GM12878 (cell line): ENCODE measurements at regions not wholly inside any gene's neighbourhood (a gene's known extent, or its start where the extent isn't known, plus 50 kb on each side); places are given as distances from the start of the nearest gene placed in this dataset.

ENCODE experiments used
- ATAC-seq: fragments of 200-7000 bp; cut with Tn5 transposase; 3 replicates; pipeline ENCODE4 v1.9.1; 2020; ENCODE audit warnings: mild to moderate bottlenecking, moderate library complexity
- BruUV-seq: library from RNA; stranded (reverse); fragments of 400-500 nt; replicated peaks from 2 replicates; lab custom pipeline; 2021; lab: Mats Ljungman, UMichigan
- CTCF ChIA-PET: fragments of 300-600 bp; sonication (Branson Sonifier 250); formaldehyde crosslinking; extraction: SDS; loops from one replicate; lab custom pipeline; 2021; ENCODE audit warnings: inconsistent platforms; lab: Yijun Ruan, JAX
- POLR2A ChIA-PET: fragments of 350-600 bp; formaldehyde crosslinking; extraction: SDS; loops from one replicate; lab custom pipeline; 2021; ENCODE audit warnings: inconsistent platforms; lab: Charles Lee
- RAD21 ChIA-PET: fragments of 300-600 bp; sonication (Branson Sonifier 250); formaldehyde crosslinking; loops from one replicate; lab custom pipeline; 2023; ENCODE audit warnings: antibody characterized with exemption; ENCODE audit not compliant: unreplicated experiment; lab: Charles Lee
- SMC1A ChIA-PET: fragments of 300-600 bp; sonication (Branson Sonifier 250); formaldehyde crosslinking; loops from one replicate; lab custom pipeline; 2023; ENCODE audit not compliant: unreplicated experiment, uncharacterized antibody; lab: Charles Lee
- DNase-seq: peaks from one replicate; pipeline ENCODE4 v3.0.0-alpha.2; 2011; ENCODE audit warnings: low read depth, low spot score
- FAIRE-seq: peaks from 3 replicates; lab custom pipeline; 2011; peaks lifted over from hg19 to GRCh38; lab: Jason Lieb, UNC
- H2AFZ ChIP-seq: 2 replicates; pipeline ENCODE4 v1.6.0; 2011; ENCODE audit warnings: low read depth, low read length, control low read depth; ENCODE audit not compliant: control insufficient read depth
- H3K27ac ChIP-seq: 2 replicates; pipeline ENCODE4 v1.5.1; 2011; ENCODE audit warnings: control low read depth; ENCODE audit not compliant: control insufficient read depth, insufficient read depth
- H3K27me3 ChIP-seq, 2 experiments: replicated peaks in 1 of 2; 2 replicates each; pipeline versions ENCODE4 v1.6.0 to v1.6.1; 2011; ENCODE audit warnings: low read length in 1 of 2; ENCODE audit not compliant: control insufficient read depth in 2 of 2, insufficient read depth in 2 of 2
- H3K36me3 ChIP-seq, 2 experiments: 2 replicates each; pipeline ENCODE4 v1.5.1; 2011; ENCODE audit warnings: low read length in 1 of 2; ENCODE audit not compliant: control insufficient read depth in 2 of 2, insufficient read depth in 2 of 2
- H3K4me1 ChIP-seq: 2 replicates; pipeline ENCODE4 v1.6.1; 2011; ENCODE audit warnings: mild to moderate bottlenecking, low read length, moderate library complexity, mixed read lengths; ENCODE audit not compliant: control insufficient read depth, insufficient read depth
- H3K4me2 ChIP-seq: 2 replicates; pipeline ENCODE4 v1.6.0; 2011; ENCODE audit warnings: control low read depth; ENCODE audit not compliant: control insufficient read depth, insufficient read depth
- H3K4me3 ChIP-seq: fragments of 200-600 bp; sonication (generic); 2 replicates; pipeline ENCODE4 v1.5.1; 2016
- H3K79me2 ChIP-seq: 2 replicates; pipeline ENCODE4 v1.6.0; 2011; ENCODE audit warnings: low read length; ENCODE audit not compliant: control insufficient read depth, insufficient read depth
- H3K9ac ChIP-seq: 2 replicates; pipeline ENCODE4 v1.8.0; 2011; ENCODE audit warnings: low read length, control low read depth, mixed read lengths; ENCODE audit not compliant: control insufficient read depth, insufficient read depth
- H3K9me3 ChIP-seq: replicated peaks from 3 replicates; pipeline ENCODE4 v1.5.1; 2011; ENCODE audit warnings: mild to moderate bottlenecking, low read length; ENCODE audit not compliant: control insufficient read depth, insufficient read depth
- H4K20me1 ChIP-seq: 2 replicates; pipeline ENCODE4 v1.6.0; 2011; ENCODE audit not compliant: control insufficient read depth, insufficient read depth
- BCL11A ChIP-seq: IDR thresholded peaks from 2 replicates; pipeline ENCODE4 v1.6.1; 2011; ENCODE audit warnings: low read depth, low read length
- FOXM1 ChIP-seq: IDR thresholded peaks from 2 replicates; pipeline ENCODE4 v1.6.1; 2012; ENCODE audit warnings: low read depth, mild to moderate bottlenecking, inconsistent platforms, low read length, moderate library complexity
- GATAD2B ChIP-seq: fragments of 450-650 bp; conservative IDR thresholded peaks from 2 replicates; pipeline ENCODE4 v1.6.1; 2017; ENCODE audit warnings: low read depth, mild to moderate bottlenecking, moderate library complexity
- KAT2A ChIP-seq: conservative IDR thresholded peaks from 2 replicates; pipeline ENCODE4 v1.6.1; 2011; ENCODE audit warnings: low read depth, low read length; ENCODE audit not compliant: control insufficient read depth
- NKRF ChIP-seq: fragments of 450-650 bp; conservative IDR thresholded peaks from 2 replicates; pipeline ENCODE4 v1.6.1; 2017; ENCODE audit warnings: mild to moderate bottlenecking, moderate library complexity
- NR2C1 ChIP-seq: fragments of 450-650 bp; IDR thresholded peaks from 2 replicates; pipeline ENCODE4 v1.6.1; 2017; ENCODE audit warnings: antibody characterized with exemption, mild to moderate bottlenecking, moderate library complexity
- PML ChIP-seq: IDR thresholded peaks from 2 replicates; pipeline ENCODE4 v1.6.1; 2012; ENCODE audit warnings: low read length, inconsistent platforms
- POU2F2 ChIP-seq: IDR thresholded peaks from 3 replicates; pipeline ENCODE4 v1.6.1; 2011; ENCODE audit warnings: low read depth, mild to moderate bottlenecking, low read length, borderline replicate concordance
- RCOR1 ChIP-seq: conservative IDR thresholded peaks from 2 replicates; pipeline ENCODE4 v1.6.1; 2012; ENCODE audit warnings: low read depth, low read length, improper control_type of control experiment
- SIX5 ChIP-seq: IDR thresholded peaks from 2 replicates; pipeline ENCODE4 v1.6.1; 2011; ENCODE audit warnings: mild to moderate bottlenecking, low read depth, low read length, moderate library complexity; ENCODE audit not compliant: severe bottlenecking
- SMAD5 ChIP-seq: IDR thresholded peaks from 2 replicates; pipeline ENCODE4 v1.6.1; 2016; ENCODE audit warnings: antibody characterized with exemption, low read depth
- STAT3 ChIP-seq: IDR thresholded peaks from 2 replicates; pipeline ENCODE4 v1.6.1; 2011; ENCODE audit warnings: low read depth, low read length, improper control_type of control experiment
- USF2 ChIP-seq: IDR thresholded peaks from 2 replicates; pipeline ENCODE4 v1.6.1; 2011; ENCODE audit warnings: low read depth, low read length, improper control_type of control experiment, borderline replicate concordance
- ZBTB4 ChIP-seq: fragments of 450-650 bp; formaldehyde crosslinking; IDR thresholded peaks from 2 replicates; pipeline ENCODE4 v1.4.0; 2022; ENCODE audit warnings: mild to moderate bottlenecking, moderate library complexity
- WGBS: methylation state at CpG from one replicate; pipeline ENCODE4 v1.1.6; 2016; ENCODE audit warnings: low lambda C conversion rate; ENCODE audit not compliant: insufficient replicate concordance, insufficient coverage; ENCODE audit errors: missing lambda C conversion rate; 5-methylcytosine and 5-hydroxymethylcytosine counted together
- in situ Hi-C: fragments of 300-500 bp; cut with MboI; formaldehyde crosslinking; loops from 9 replicates; pipeline ENCODE4 v1.14.3; 2018; ENCODE audit warnings: mixed read lengths
- intact Hi-C: fragments of 100-400 bp; cut with micrococcal nuclease; formaldehyde crosslinking; loops from one replicate; pipeline ENCODE4 v1.14.2; 2022; ENCODE audit not compliant: unreplicated experiment

- Histone ChIP-seq H3K79me2 (no peaks in the 10 kb centered on the region), H3K27ac (no peak overlapping the region), H3K36me3 (no peaks in the 10 kb centered on the region), H2AFZ (no peak overlapping the region), H3K4me3 (no peak overlapping the region), H4K20me1 (no peaks in the 10 kb centered on the region), H3K9me3 (no peaks in the 10 kb centered on the region), H3K4me2 (no peak overlapping the region), H3K27me3 (no peaks in the 10 kb centered on the region), H3K4me1 (peaks cover 3% of the 10 kb centered on the region; the same call in 1 of the 2 replicates), H3K9ac (no peak overlapping the region)
- intact Hi-C loops (no loop called here), in situ Hi-C loops (no loop called here)
- no peak for FAIRE-seq
- SMC1A ChIA-PET, result interaction anchor here (0.9 to 4.0 kb wide), 5 partner anchors 10 to 776 kb away, joined by 3 to 23 read pairs (median 3); no protein-coding TSS in a partner anchor
- no TSS peak for BruUV-seq
- CTCF ChIA-PET, result interaction anchor here (0.9 to 3.8 kb wide), 7 partner anchors 8 to 781 kb away, joined by 3 to 15 read pairs (median 3); no protein-coding TSS in a partner anchor
- no peak for ATAC-seq
- TF ChIP-seq PML (no peak), USF2 (no peak), SMAD5 (no peak), ZBTB4 (CRISPR knock-in tag) (no peak), GATAD2B (no peak), RCOR1 (no peak), STAT3 (no peak), KAT2A (no peak), SIX5 (no peak), BCL11A (no peak), FOXM1 (no peak), POU2F2 (no peak), NR2C1 (no peak), NKRF (no peak)
- WGBS, result 36% methylated on average over 2 of the region's 2 CpGs
- DNase-seq, result no peak
- POLR2A ChIA-PET, result interaction anchor here (0.9 to 1.2 kb wide), 2 partner anchors 16 to 61 kb away, joined by 3 read pairs; no protein-coding TSS in a partner anchor
- RAD21 ChIA-PET, result interaction anchor here (0.8 to 2.4 kb wide), 3 partner anchors 12 to 776 kb away, joined by 3 to 9 read pairs (median 3); no protein-coding TSS in a partner anchor
Measured at GRCh38 chr22:22178992-22179391, 65.6 kb upstream of the VPREB1 start.
